CD4-positive, alpha-beta T cell (primary cell): ENCODE measurements at regions not wholly inside any gene's neighbourhood (a gene's known extent, or its start where the extent isn't known, plus 50 kb on each side); places are given as distances from the start of the nearest gene placed in this dataset.

Experiments used
- ATAC-seq: fragments of 200-7000 bp; cut with Tn5 transposase; one replicate; pipeline ENCODE4 v1.10.0; 2022; ENCODE audit warnings: mild to moderate bottlenecking; ENCODE audit not compliant: poor library complexity
- CTCF ChIA-PET: fragments of 350-600 bp; sonication (Branson Sonifier 250); formaldehyde crosslinking; loops from one replicate; lab custom pipeline; 2021; ENCODE audit warnings: antibody characterized with exemption, inconsistent platforms; lab: Charles Lee
- POLR2A ChIA-PET: fragments of 350-600 bp; sonication (Branson Sonifier 250); formaldehyde crosslinking; loops from one replicate; lab custom pipeline; 2021; ENCODE audit warnings: antibody characterized with exemption, inconsistent platforms; lab: Charles Lee
- DNase-seq, 14 experiments: peaks; one replicate each; pipeline ENCODE4 v3.0.0-alpha.2; 2013 to 2020; ENCODE audit warnings: mixed read lengths in 2 of 14
- H3K27ac ChIP-seq, 2 donors: one replicate each; pipeline versions ENCODE4 v1.5.1 to v1.7.0; 2013; ENCODE audit warnings: low read length in 2 of 2, low read depth in 1 of 2, mild to moderate bottlenecking in 1 of 2
- H3K27me3 ChIP-seq, 2 experiments: 1 replicate in 1 of 2; 2 replicates in 1 of 2; pipeline versions ENCODE4 v1.6.1 to v1.7.0; 2013; ENCODE audit warnings: low read length in 2 of 2, control low read depth in 1 of 2, mild to moderate bottlenecking in 1 of 2, moderate library complexity in 1 of 2; ENCODE audit not compliant: insufficient read depth in 2 of 2, control insufficient read depth in 1 of 2
- H3K36me3 ChIP-seq: one replicate; pipeline ENCODE4 v1.6.1; 2013; ENCODE audit warnings: low read length, control low read depth; ENCODE audit not compliant: insufficient read depth
- H3K4me1 ChIP-seq: one replicate; pipeline ENCODE4 v1.6.1; 2013; ENCODE audit warnings: low read length, control low read depth; ENCODE audit not compliant: insufficient read depth
- H3K4me3 ChIP-seq: one replicate; pipeline ENCODE4 v1.5.1; 2013; ENCODE audit warnings: mild to moderate bottlenecking, low read length, moderate library complexity
- H3K9me3 ChIP-seq, 2 experiments: 1 replicate in 1 of 2; 2 replicates in 1 of 2; pipeline versions ENCODE4 v1.6.1 to v1.7.0; 2013; ENCODE audit warnings: low read length in 2 of 2, mild to moderate bottlenecking in 2 of 2, control low read depth in 1 of 2, moderate library complexity in 1 of 2; ENCODE audit not compliant: control insufficient read depth in 1 of 2, insufficient read depth in 1 of 2
- H3K27ac Mint-ChIP-seq: one replicate; pipeline ENCODE4 v1.8.0; 2020; ENCODE audit warnings: mixed read lengths
- H3K27me3 Mint-ChIP-seq: one replicate; pipeline ENCODE4 v1.8.0; 2021; ENCODE audit warnings: mixed read lengths
- H3K36me3 Mint-ChIP-seq: one replicate; pipeline ENCODE4 v1.8.0; 2021; ENCODE audit warnings: low read depth, mixed read lengths
- H3K4me1 Mint-ChIP-seq: one replicate; pipeline ENCODE4 v1.8.0; 2021; ENCODE audit warnings: low read depth, mixed read lengths
- H3K4me3 Mint-ChIP-seq: one replicate; pipeline ENCODE4 v1.8.0; 2020; ENCODE audit warnings: mild to moderate bottlenecking, mixed read lengths
- H3K9me3 Mint-ChIP-seq: one replicate; pipeline ENCODE4 v1.8.0; 2020; ENCODE audit warnings: mixed read lengths
- CTCF ChIP-seq: fragments of 200-600 bp; IDR thresholded peaks from one replicate; pipeline ENCODE4 v1.8.0; 2022; ENCODE audit warnings: antibody characterized with exemption, mild to moderate bottlenecking
- intact Hi-C, 2 experiments: fragments of 100-400 bp; cut with DNase I in 1 of 2; cut with micrococcal nuclease in 1 of 2; formaldehyde crosslinking; loops; one replicate each; pipeline versions ENCODE4 v1.15.1 to v1.9.0; 2023 to 2025; cut with DNase I, micrococcal nuclease

- no peaks in the 10 kb centered on the region for H3K9me3 Mint-ChIP-seq
- no peaks in the 10 kb centered on the region for H3K36me3 ChIP-seq
- no peaks in the 10 kb centered on the region for H3K4me1 ChIP-seq
- H3K27me3 Mint-ChIP-seq, result no peaks in the 10 kb centered on the region
- no peak for TF ChIP-seq CTCF
- H3K27me3 ChIP-seq, result no peaks in the 10 kb centered on the region
- no peak overlapping the region for H3K27ac ChIP-seq
- H3K36me3 Mint-ChIP-seq, result no peaks in the 10 kb centered on the region
- no peak overlapping the region for H3K4me3 Mint-ChIP-seq
- H3K27ac Mint-ChIP-seq, result no peak overlapping the region
- H3K4me3 ChIP-seq, result no peak overlapping the region
- ChIA-PET CTCF (no interaction called here), POLR2A (no interaction called here)
- intact Hi-C loops, result no loop called here
- no peaks in the 10 kb centered on the region for H3K4me1 Mint-ChIP-seq
- no peaks in the 10 kb centered on the region for H3K9me3 ChIP-seq
- DNase-seq, result no peak
- no peak for ATAC-seq
Measured at GRCh38 chr3:106931904-106932303, 445.3 kb upstream of the CCDC54 start.

- intact Hi-C loops, result no loop called here
- no peaks in the 10 kb centered on the region for H3K36me3 ChIP-seq
- no peaks in the 10 kb centered on the region for H3K27me3 ChIP-seq
- DNase-seq (no peak), ATAC-seq (no peak)
- no peaks in the 10 kb centered on the region for H3K4me1 Mint-ChIP-seq
- H3K27me3 Mint-ChIP-seq, result no peaks in the 10 kb centered on the region
- ChIA-PET CTCF (no interaction called here), POLR2A (no interaction called here)
- H3K36me3 Mint-ChIP-seq, result no peaks in the 10 kb centered on the region
- TF ChIP-seq CTCF, result no peak
- H3K4me3 Mint-ChIP-seq, result no peak overlapping the region
- H3K9me3 Mint-ChIP-seq, result no peaks in the 10 kb centered on the region
- no peak overlapping the region for H3K27ac Mint-ChIP-seq
- no peaks in the 10 kb centered on the region for H3K4me1 ChIP-seq
- H3K4me3 ChIP-seq, result no peak overlapping the region
- H3K27ac ChIP-seq, result no peak overlapping the region
- no peaks in the 10 kb centered on the region for H3K9me3 ChIP-seq
Measured at GRCh38 chr3:106936337-106936736, 440.9 kb upstream of the CCDC54 start.

- ChIA-PET CTCF (no interaction called here), POLR2A (no interaction called here)
- H3K27ac Mint-ChIP-seq, result no peak overlapping the region
- intact Hi-C loops, result no loop called here
- TF ChIP-seq CTCF, result no peak
- H3K9me3 ChIP-seq, result no peaks in the 10 kb centered on the region
- ATAC-seq (no peak), DNase-seq (no peak)
- H3K4me1 ChIP-seq, result no peaks in the 10 kb centered on the region
- no peak overlapping the region for H3K4me3 ChIP-seq
- H3K36me3 Mint-ChIP-seq, result no peaks in the 10 kb centered on the region
- H3K27ac ChIP-seq, result no peak overlapping the region
- no peaks in the 10 kb centered on the region for H3K36me3 ChIP-seq
- no peaks in the 10 kb centered on the region for H3K27me3 Mint-ChIP-seq
- no peaks in the 10 kb centered on the region for H3K4me1 Mint-ChIP-seq
- H3K9me3 Mint-ChIP-seq, result no peaks in the 10 kb centered on the region
- H3K4me3 Mint-ChIP-seq, result no peak overlapping the region
- no peaks in the 10 kb centered on the region for H3K27me3 ChIP-seq
Measured at GRCh38 chr3:106942051-106942450, 435.2 kb upstream of the CCDC54 start.
